Astrocyte of the hippocampus (primary cell): ENCODE measurements at regions not wholly inside any gene's neighbourhood (a gene's known extent, or its start where the extent isn't known, plus 50 kb on each side); places are given as distances from the start of the nearest gene placed in this dataset.

Source experiments
- DNase-seq: peaks from one replicate; pipeline ENCODE4 v3.0.0; 2011; ENCODE audit warnings: low read depth, low spot score

- DNase-seq, result no peak
Measured at GRCh38 chr12:68449196-68449595, 117.0 kb upstream of the MDM1 start.

- DNase-seq, result no peak
Measured at GRCh38 chr12:68450947-68451260, 118.7 kb upstream of the MDM1 start.

- DNase-seq, result peak; percentile 74
Measured at GRCh38 chr12:68451261-68452077, 119.3 kb upstream of the MDM1 start.

GRCh38 chr12:68452078-68452715 lies 120.0 kb upstream of the MDM1 start:
- no peak for DNase-seq

GRCh38 chr12:68453278-68453677 lies 121.1 kb upstream of the MDM1 start:
- DNase-seq, result no peak

- DNase-seq, result no peak
Measured at GRCh38 chr12:68453876-68454275, 121.7 kb upstream of the MDM1 start.

GRCh38 chr12:68454892-68455291 lies 122.7 kb upstream of the MDM1 start:
- DNase-seq, result no peak

GRCh38 chr12:68455691-68456345 lies 123.7 kb upstream of the MDM1 start:
- no peak for DNase-seq

GRCh38 chr12:68458866-68459265 lies 126.7 kb upstream of the MDM1 start:
- DNase-seq, result no peak

- DNase-seq, result no peak
Measured at GRCh38 chr12:68460236-68460635, 128.1 kb upstream of the MDM1 start.

- no peak for DNase-seq
Measured at GRCh38 chr12:68461645-68462044, 129.5 kb upstream of the MDM1 start.

- no peak for DNase-seq
Measured at GRCh38 chr12:68462803-68463202, 130.6 kb upstream of the MDM1 start.

- no peak for DNase-seq
Measured at GRCh38 chr12:68465227-68465626, 133.1 kb upstream of the MDM1 start.

GRCh38 chr12:68467514-68467913 lies 135.4 kb upstream of the MDM1 start:
- no peak for DNase-seq

- no peak for DNase-seq
Measured at GRCh38 chr12:68468036-68468435, 135.9 kb upstream of the MDM1 start.

GRCh38 chr12:68469113-68469512 lies 137.0 kb upstream of the MDM1 start:
- DNase-seq, result no peak

- no peak for DNase-seq
Measured at GRCh38 chr12:68470664-68471328, 138.6 kb upstream of the MDM1 start.

GRCh38 chr12:68474467-68475204 lies 136.1 kb upstream of the RAP1B start:
- DNase-seq, result no peak

- DNase-seq, result no peak
Measured at GRCh38 chr12:68476794-68477193, 133.9 kb upstream of the RAP1B start.

- no peak for DNase-seq
Measured at GRCh38 chr12:68477261-68477772, 133.4 kb upstream of the RAP1B start.

GRCh38 chr12:68477906-68478305 lies 132.8 kb upstream of the RAP1B start:
- DNase-seq, result no peak
